Activated CD4-positive, CD25-positive, alpha-beta regulatory T cell treated with anti-CD3 and anti-CD28 coated beads, Interleukin-2, amount 50 U/mL, for 24 hours (primary cell): ENCODE measurements at regions not wholly inside any gene's neighbourhood (a gene's known extent, or its start where the extent isn't known, plus 50 kb on each side); places are given as distances from the start of the nearest gene placed in this dataset.

Experiments used
- ATAC-seq, 2 donors: fragments of 150-1000 bp; cut with Tn5 transposase; one replicate each; pipeline ENCODE4 v1.10.0; 2021; ENCODE audit warnings: mild to moderate bottlenecking in 1 of 2, moderate library complexity in 1 of 2

DNA sequence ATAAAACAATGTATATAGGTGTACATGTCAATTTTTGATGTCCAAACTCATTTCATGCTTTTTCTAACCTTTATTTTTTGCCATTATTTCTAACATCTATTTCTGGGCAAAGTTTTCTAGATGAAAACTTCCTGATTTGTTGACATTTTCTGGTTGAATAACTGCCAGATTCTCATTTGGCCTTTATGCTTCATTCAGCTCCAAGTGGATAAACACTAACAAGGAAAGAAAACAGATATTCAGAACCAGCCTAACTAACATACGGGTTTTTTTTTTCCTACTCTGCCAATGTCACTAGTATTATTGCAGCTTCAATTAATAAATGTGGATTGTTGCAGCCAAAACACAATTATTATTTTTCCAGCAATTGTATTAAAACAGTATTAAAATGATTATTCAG is 50.9 kb upstream of the RAP1GDS1 start:
- ATAC-seq, result no peak

DNA sequence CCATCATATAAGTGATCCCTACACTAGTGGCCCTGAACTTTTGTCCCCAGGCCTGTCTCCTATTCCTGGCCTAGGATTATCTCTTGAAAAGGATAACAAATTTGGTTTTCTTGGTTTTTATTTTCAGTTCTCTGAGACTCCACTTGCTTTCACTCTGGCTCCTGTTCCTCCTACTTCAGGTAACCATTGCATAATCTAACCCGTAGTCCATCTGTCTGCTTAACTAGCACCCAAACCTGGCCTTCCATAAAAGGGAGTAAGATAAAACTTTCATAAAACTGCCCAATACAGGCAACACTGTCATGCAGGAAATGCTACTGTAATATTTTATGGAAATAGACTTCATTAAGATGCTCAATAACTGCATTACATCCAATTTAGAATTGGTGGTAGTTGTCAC is 52.1 kb upstream of the RAP1GDS1 start:
- no peak for ATAC-seq

DNA sequence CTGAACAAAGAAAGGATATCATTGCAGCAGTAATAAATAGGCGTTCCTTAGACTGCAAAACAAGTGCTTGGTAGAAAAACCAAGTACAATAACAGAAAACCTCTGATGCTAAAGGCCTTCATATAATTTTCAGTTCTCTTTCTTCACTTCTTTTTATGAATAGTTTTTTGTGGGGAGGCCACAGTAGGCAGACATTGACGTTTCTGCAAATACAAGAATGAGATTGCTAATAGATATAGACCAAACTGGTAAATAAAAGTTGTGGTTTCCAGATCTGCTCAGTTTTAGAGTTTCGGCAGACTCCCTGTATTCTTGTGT is 57.0 kb upstream of the RAP1GDS1 start:
- no peak for ATAC-seq

DNA sequence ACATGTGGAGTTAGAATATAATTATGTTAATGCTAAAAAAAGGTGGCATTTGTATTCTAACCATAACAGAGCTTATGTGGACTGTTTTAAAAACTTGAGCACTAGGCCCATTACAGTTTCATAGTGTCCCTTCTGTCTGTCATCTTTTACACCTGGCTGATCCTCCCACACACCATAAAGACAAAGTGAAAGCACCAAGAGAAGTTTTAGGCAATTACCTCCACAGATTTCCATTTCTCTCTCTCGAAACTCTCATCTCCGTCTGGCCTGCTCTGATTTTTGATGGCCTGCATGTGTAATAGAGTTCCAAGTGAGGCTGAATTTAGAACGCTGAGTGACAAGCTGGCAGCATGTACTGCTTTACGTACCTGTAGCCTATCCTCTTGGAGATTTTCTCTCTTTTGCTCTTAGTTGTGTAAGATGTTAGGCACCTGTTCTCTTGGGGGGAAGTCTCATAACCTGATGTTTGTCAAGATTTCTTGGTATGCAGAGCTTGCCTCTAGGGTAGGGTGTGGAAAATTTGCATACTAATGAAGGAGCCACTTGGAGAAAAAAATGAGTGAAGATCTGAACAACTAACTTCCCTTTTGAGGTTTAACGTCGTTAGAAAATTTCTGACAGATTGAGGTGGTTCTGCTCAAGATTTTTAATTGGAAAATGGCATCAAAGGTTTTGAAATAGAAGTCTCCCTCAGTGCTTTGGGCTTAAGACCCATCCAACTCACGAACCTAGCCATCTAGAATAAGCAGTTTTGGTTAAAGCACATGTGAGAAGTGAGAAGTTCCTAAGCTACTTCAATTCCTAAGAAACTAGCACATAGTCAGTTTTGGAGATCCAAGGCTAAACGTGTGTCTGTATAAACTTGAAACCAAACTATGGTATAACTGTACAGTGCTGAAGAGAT is 57.6 kb upstream of the RAP1GDS1 start:
- peak; percentile 58 to 62 for ATAC-seq

DNA sequence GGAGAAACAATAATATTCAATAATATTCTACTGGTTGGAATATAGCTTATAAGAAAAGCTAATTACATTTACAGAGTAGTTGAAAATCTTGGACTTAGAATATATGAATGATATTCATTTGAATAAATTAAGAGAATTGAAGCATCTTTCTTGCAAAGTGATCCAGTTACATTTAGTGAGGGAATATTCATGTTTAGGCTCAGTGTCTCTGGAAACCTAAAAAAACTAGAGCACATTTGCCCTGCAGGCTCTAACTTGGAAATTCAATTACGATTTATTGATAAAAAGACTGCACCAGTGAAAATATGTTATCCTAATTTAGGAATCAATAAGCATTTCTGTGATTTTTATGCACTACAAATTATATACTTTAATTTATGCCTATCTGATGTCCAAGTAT is 58.3 kb upstream of the RAP1GDS1 start:
- no peak for ATAC-seq

DNA sequence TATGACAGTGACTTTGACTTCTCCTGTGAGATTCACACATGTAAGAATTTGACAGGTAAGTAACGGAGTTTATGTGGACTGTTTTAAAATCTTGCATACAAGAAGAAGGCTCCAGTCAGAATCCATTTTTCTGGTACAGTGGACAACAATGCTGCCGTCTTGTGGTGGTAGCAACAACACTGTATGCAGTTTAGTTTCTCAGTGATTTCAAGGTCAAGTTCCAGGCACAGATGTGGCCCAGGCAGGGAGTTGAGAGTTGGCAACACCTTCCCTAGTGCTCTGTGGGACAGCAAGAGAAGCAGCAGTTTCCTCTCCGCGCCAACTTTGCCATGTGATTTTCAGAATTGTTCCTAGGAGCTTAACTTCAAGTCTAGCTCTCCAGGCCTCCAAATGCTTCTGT is 56.0 kb upstream of the STPG2 start:
- no peak for ATAC-seq

DNA sequence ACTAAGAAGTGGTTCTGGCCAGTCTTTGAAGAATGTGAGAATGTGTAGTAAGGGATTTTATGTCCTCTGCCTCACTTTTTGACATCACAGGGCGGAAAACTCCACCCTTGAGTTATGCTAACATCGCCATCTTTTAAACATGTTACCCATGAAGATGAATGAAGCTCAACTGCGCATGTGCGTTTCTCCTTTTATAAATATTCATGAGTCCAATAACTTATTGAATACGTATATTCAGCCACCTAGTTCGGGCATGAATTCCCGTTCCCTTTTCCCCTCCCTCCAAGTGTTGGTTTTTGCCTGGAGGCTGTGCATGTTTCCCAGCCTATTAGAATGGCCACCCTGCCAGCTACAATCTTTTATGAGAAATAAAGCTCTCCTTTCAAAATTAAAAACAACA is 51.7 kb upstream of the STPG2 start:
- ATAC-seq, result no peak

DNA sequence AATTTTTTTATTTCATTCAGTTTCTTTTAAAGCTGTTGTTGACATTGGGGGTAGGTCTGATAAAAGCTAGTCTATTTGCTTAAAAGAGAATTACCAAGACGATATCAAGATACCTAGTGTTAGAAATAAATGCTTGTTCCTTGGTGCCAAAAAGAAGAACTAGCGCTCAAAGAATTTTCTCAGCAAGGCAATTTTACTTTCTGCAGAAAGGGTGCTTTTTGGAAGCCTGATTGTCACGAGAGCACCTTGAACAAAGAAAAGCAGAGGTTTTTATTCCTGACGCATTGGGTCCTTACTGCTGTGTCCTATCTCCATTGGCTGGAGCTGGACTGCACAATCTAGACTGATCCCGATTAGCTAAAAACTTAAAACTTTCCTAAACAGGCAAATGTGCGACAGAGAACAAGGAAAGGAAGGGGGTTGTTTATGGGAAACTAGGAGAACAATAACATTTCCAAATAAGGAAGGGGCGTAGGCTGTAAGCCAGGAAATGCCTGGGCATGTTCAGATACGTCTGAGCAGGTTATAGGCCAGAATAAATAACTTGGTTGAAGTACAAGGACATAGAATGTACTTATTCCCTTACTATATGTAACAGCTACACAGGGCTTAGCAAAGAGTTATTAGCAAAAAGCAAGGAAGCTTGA is 50.3 kb upstream of the STPG2 start:
- no peak for ATAC-seq
